Panc1 (cell line): ENCODE measurements at regions not wholly inside any gene's neighbourhood (a gene's known extent, or its start where the extent isn't known, plus 50 kb on each side); places are given as distances from the start of the nearest gene placed in this dataset.

ENCODE experiments used
- ATAC-seq: fragments of 200-7000 bp; cut with Tn5 transposase; 2 replicates; pipeline ENCODE4 v1.9.1; 2020; ENCODE audit warnings: mild to moderate bottlenecking, moderate library complexity
- BruUV-seq: library from RNA; stranded (reverse); fragments of 400-500 nt; replicated peaks from 2 replicates; lab custom pipeline; 2021; lab: Mats Ljungman, UMichigan
- CTCF ChIA-PET: fragments of 300-600 bp; sonication (Branson Sonifier 250); formaldehyde crosslinking; loops from one replicate; lab custom pipeline; 2022; ENCODE audit warnings: antibody characterized with exemption; lab: Charles Lee
- POLR2A ChIA-PET: fragments of 300-600 bp; sonication (Branson Sonifier 250); formaldehyde crosslinking; loops from one replicate; lab custom pipeline; 2022; ENCODE audit warnings: antibody characterized with exemption; lab: Charles Lee
- DNase-seq: peaks from one replicate; pipeline ENCODE4 v3.0.0-alpha.2; 2010; ENCODE audit warnings: low read depth, low spot score
- H3K27ac ChIP-seq: 2 replicates; pipeline ENCODE4 v1.5.1; 2011; ENCODE audit warnings: mild to moderate bottlenecking, low read length, inconsistent platforms
- H3K27me3 ChIP-seq: fragments of 200-500 bp; sonication (Bioruptor generic); 2 replicates; pipeline ENCODE4 v1.6.0; 2014; ENCODE audit warnings: low read length, inconsistent platforms; ENCODE audit not compliant: control insufficient read depth, insufficient read depth
- H3K36me3 ChIP-seq: fragments of 200-500 bp; sonication (Bioruptor generic); 2 replicates; pipeline ENCODE4 v1.5.1; 2014; ENCODE audit warnings: inconsistent platforms, mild to moderate bottlenecking, low read length, moderate library complexity; ENCODE audit not compliant: control insufficient read depth, insufficient read depth
- H3K4me1 ChIP-seq: 2 replicates; pipeline ENCODE4 v1.5.1; 2011; ENCODE audit warnings: inconsistent platforms, mild to moderate bottlenecking, low read length, moderate library complexity; ENCODE audit not compliant: control insufficient read depth, insufficient read depth
- H3K4me3 ChIP-seq, 2 experiments: 2 replicates each; pipeline ENCODE4 v1.5.1; 2011 to 2012; ENCODE audit warnings: low read depth in 2 of 2, low read length in 2 of 2, mild to moderate bottlenecking in 2 of 2, inconsistent platforms in 1 of 2, moderate library complexity in 1 of 2
- H3K9me3 ChIP-seq: fragments of 200-500 bp; sonication (Bioruptor generic); 2 replicates; pipeline ENCODE4 v1.5.1; 2014; ENCODE audit warnings: low read depth, mild to moderate bottlenecking, inconsistent platforms, low read length, moderate library complexity; ENCODE audit not compliant: control insufficient read depth, insufficient read depth
- POLR2AphosphoS5 ChIP-seq: IDR thresholded peaks from 2 replicates; pipeline ENCODE4 v1.6.1; 2012; ENCODE audit warnings: mild to moderate bottlenecking, low read depth, low read length, moderate library complexity
- REST ChIP-seq, 2 experiments: IDR thresholded peaks; 2 replicates each; pipeline ENCODE4 v1.6.1; 2011 to 2012; ENCODE audit warnings: low read depth in 2 of 2, control low read depth in 1 of 2, low read length in 1 of 2, mild to moderate bottlenecking in 1 of 2, moderate library complexity in 1 of 2; ENCODE audit not compliant: insufficient read depth in 1 of 2
- SIN3A ChIP-seq: IDR thresholded peaks from 2 replicates; pipeline ENCODE4 v1.6.1; 2012; ENCODE audit warnings: low read depth, mild to moderate bottlenecking, low read length, moderate library complexity, borderline replicate concordance; ENCODE audit not compliant: insufficient read depth
- TCF7L2 ChIP-seq: IDR thresholded peaks from 2 replicates; pipeline ENCODE4 v1.6.1; 2011; ENCODE audit warnings: mild to moderate bottlenecking, low read depth, low read length, inconsistent platforms
- in situ Hi-C: cut with HindIII; loops from 2 replicates; pipeline ENCODE4 v1.10.0; 2016; ENCODE audit warnings: low sequenced_read_pairs, low pct_unique_long_range_greater_than_20kb
- intact Hi-C: fragments of 100-400 bp; cut with micrococcal nuclease; formaldehyde crosslinking; loops from one replicate; pipeline ENCODE4 v1.10.0; 2022; ENCODE audit not compliant: unreplicated experiment
- TF ChIP-seq, protein P1 (sequence below): fragments of 450-650 bp; IDR thresholded peaks from 2 replicates; pipeline ENCODE4 v1.5.1; 2017; ENCODE audit warnings: mild to moderate bottlenecking

DNA sequence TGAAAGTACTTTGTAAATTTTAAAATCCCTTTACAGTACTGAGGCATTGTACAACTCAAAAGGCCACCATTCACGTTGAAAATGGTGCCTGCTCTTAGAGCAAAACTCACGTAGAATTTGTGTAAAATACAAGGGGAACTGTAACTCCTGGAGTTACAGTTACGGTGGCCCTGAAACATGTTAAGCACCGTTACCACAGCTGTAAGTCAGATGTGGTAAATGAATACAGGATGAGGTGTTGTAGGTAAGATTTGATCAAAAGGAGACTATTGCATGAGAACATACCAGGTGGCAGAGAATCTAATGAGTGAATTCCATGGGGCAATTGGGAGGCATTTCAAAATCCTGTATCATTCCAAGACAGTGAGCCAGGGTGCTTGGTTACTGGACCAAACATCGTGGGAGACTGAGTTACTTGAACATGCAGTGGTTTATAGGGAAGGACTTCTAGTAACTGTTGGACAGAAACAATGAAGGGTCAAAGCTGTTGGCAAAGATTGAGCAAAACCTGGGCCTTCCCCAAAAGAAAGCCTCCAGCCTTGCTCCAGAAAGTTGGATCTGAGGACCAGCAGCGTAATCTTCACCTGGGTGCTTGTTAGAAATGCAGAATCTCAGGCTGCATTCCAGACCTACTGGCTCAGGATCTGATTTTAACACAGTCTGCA lies 535.8 kb upstream of the POU3F3 start:
- H3K4me1 ChIP-seq, result no peaks in the 10 kb centered on the region
- no peak for TF ChIP-seq REST (IDR thresholded peaks at IDR 0.05; ENCODE audit: insufficient read depth in 1 of 2, low read depth in 2 of 2, low read length in 1 of 2)
- TF ChIP-seq SIN3A, result no peak
- TF ChIP-seq TCF7L2, result no peak
- TF ChIP-seq POLR2AphosphoS5, result no peak
- TF ChIP-seq, protein P1, sequence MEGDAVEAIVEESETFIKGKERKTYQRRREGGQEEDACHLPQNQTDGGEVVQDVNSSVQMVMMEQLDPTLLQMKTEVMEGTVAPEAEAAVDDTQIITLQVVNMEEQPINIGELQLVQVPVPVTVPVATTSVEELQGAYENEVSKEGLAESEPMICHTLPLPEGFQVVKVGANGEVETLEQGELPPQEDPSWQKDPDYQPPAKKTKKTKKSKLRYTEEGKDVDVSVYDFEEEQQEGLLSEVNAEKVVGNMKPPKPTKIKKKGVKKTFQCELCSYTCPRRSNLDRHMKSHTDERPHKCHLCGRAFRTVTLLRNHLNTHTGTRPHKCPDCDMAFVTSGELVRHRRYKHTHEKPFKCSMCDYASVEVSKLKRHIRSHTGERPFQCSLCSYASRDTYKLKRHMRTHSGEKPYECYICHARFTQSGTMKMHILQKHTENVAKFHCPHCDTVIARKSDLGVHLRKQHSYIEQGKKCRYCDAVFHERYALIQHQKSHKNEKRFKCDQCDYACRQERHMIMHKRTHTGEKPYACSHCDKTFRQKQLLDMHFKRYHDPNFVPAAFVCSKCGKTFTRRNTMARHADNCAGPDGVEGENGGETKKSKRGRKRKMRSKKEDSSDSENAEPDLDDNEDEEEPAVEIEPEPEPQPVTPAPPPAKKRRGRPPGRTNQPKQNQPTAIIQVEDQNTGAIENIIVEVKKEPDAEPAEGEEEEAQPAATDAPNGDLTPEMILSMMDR, result no peak

DNA sequence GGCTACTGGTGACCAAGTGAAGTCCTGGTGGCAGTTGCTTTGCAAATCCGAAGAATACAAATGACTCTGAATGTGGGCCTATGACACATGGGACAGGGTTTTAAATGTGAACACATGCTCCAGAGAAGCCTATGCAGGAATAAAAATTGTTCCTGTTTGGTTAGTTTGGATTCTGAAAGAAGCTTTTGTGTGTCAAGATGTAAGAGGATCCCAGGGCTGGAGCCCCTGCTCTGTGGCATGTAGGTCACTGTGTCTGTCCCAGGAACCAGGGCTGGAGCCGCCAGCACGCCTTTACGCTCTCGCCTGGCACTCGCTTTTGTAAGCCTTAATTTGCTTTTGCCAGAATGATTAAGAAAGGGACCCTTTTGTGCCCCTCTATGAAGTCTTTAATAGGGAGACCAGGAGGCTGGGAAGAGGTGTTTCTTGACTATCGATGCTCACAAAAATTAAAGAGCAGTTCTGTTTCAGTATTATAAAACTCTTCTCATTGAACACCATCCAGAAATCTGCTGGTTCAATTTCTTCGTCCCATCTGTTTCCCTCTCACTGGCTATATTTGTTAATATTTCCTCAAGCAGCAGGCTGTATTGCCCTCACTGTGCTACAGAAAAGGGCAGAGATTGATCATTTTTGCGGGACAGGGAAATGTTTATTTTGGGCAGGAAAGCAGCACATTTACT lies 532.7 kb upstream of the POU3F3 start:
- no peak for TF ChIP-seq SIN3A
- TF ChIP-seq REST (IDR thresholded peaks at IDR 0.05; ENCODE audit: insufficient read depth in 1 of 2, low read depth in 2 of 2, low read length in 1 of 2), result no peak
- TF ChIP-seq, protein P1, result no peak
- no peak for TF ChIP-seq TCF7L2
- no peak for TF ChIP-seq POLR2AphosphoS5
- H3K27me3 ChIP-seq, result no peaks in the 10 kb centered on the region
- H3K9me3 ChIP-seq, result no peaks in the 10 kb centered on the region
- no peaks in the 10 kb centered on the region for H3K36me3 ChIP-seq
- H3K4me3 ChIP-seq, result no peak overlapping the region
- H3K4me1 ChIP-seq, result no peaks in the 10 kb centered on the region
- intact Hi-C loops, result no loop called here
- in situ Hi-C loops, result no loop called here
- CTCF ChIA-PET, result no interaction called here
- H3K27ac ChIP-seq, result no peak overlapping the region
- POLR2A ChIA-PET, result no interaction called here
- no TSS peak for BruUV-seq
- DNase-seq (no peak), ATAC-seq (no peak)

More for the DNA sequence above, 535.8 kb upstream of the POU3F3 start:
- BruUV-seq, result no TSS peak
- H3K4me3 ChIP-seq, result no peak overlapping the region
- no peaks in the 10 kb centered on the region for H3K36me3 ChIP-seq
- H3K9me3 ChIP-seq, result no peaks in the 10 kb centered on the region
- no peaks in the 10 kb centered on the region for H3K27me3 ChIP-seq
- DNase-seq (no peak), ATAC-seq (no peak)
- ChIA-PET POLR2A (no interaction called here), CTCF (no interaction called here)
- no peak overlapping the region for H3K27ac ChIP-seq
- intact Hi-C loops, result no loop called here
- in situ Hi-C loops, result no loop called here
